GM21515 (cell line): ENCODE measurements at regions not wholly inside any gene's neighbourhood (a gene's known extent, or its start where the extent isn't known, plus 50 kb on each side); places are given as distances from the start of the nearest gene placed in this dataset.
"Not testable (repeated sequence)": the region's sequence is repeated elsewhere in the genome, so short reads cannot be mapped to it uniquely, and the experiment has no call there.

Source experiments
- ATAC-seq: cut with Tn5 transposase; IDR thresholded peaks from one replicate; pipeline ENCODE4 v1.9.1; 2021; ENCODE audit not compliant: unreplicated experiment

GRCh38 chr16:14384745-14385144 lies 245.3 kb downstream of the PARN start:
- no peak for ATAC-seq

GRCh38 chr16:14383844-14384243 lies 246.2 kb downstream of the PARN start:
- ATAC-seq, result not testable (repeated sequence)

GRCh38 chr16:14378689-14379467 lies 251.2 kb downstream of the PARN start:
- no peak for ATAC-seq

GRCh38 chr16:14378131-14378551 lies 251.9 kb downstream of the PARN start:
- ATAC-seq, result no peak

- ATAC-seq, result no peak
Observed at GRCh38 chr16:14377326-14377725, 252.7 kb downstream of the PARN start.

GRCh38 chr16:14375132-14375491 lies 254.9 kb downstream of the PARN start:
- ATAC-seq, result no peak

- ATAC-seq, result no peak
Observed at GRCh38 chr16:14374451-14375131, 255.5 kb downstream of the PARN start.

- no peak for ATAC-seq
Observed at GRCh38 chr16:14373896-14374295, 256.2 kb downstream of the PARN start.

- no peak for ATAC-seq
Observed at GRCh38 chr16:14373406-14373805, 256.7 kb downstream of the PARN start.

GRCh38 chr16:14372471-14372870 lies 257.6 kb downstream of the PARN start:
- ATAC-seq, result no peak

- no peak for ATAC-seq
Observed at GRCh38 chr16:14371778-14372431, 258.2 kb downstream of the PARN start.

GRCh38 chr16:14370736-14371234 lies 259.3 kb downstream of the PARN start:
- no peak for ATAC-seq

- no peak for ATAC-seq
Observed at GRCh38 chr16:14369734-14370598, 260.1 kb downstream of the PARN start.

GRCh38 chr16:14368399-14368798 lies 261.7 kb downstream of the PARN start:
- no peak for ATAC-seq

- ATAC-seq, result no peak
Observed at GRCh38 chr16:14366974-14367707, 262.9 kb downstream of the PARN start.

- no peak for ATAC-seq
Observed at GRCh38 chr16:14366447-14366846, 263.6 kb downstream of the PARN start.

GRCh38 chr16:14365200-14365851 lies 264.7 kb downstream of the PARN start:
- no peak for ATAC-seq

GRCh38 chr16:14364386-14365199 lies 265.5 kb downstream of the PARN start:
- no peak for ATAC-seq

- ATAC-seq, result no peak
Observed at GRCh38 chr16:14364112-14364385, 266.0 kb downstream of the PARN start.
